ENCODE measurements at regions not wholly inside any gene's neighbourhood (a gene's known extent, or its start where the extent isn't known, plus 50 kb on each side); places are given as distances from the start of the nearest gene placed in this dataset.
"Not testable (repeated sequence)": the region's sequence is repeated elsewhere in the genome, so short reads cannot be mapped to it uniquely, and the experiment has no call there.

GRCh38 chr4:77434299-77435092 lies 171.1 kb upstream of the CXCL13 start:
- Mint-ChIP-seq H3K27me3 (no peaks in the 10 kb centered on the region), H3K36me3 (ENCODE audit: insufficient read depth) (no peaks in the 10 kb centered on the region), H3K4me1 (no peaks in the 10 kb centered on the region), H3K4me3 (no peak overlapping the region), H3K9me3 (no peaks in the 10 kb centered on the region), H3K27ac (ENCODE audit: low read depth) (no peak overlapping the region)
- DNase-seq (ENCODE audit: low spot score in 2 of 2) (no peak), ATAC-seq (replicated peaks; ENCODE audit: extremely low read depth, poor library complexity, severe bottlenecking) (no peak)

- no peak overlapping the region for H3K4me3 Mint-ChIP-seq
- H3K27ac Mint-ChIP-seq (ENCODE audit: low read depth): no peak overlapping the region
- no peaks in the 10 kb centered on the region for H3K4me1 Mint-ChIP-seq
- no peaks in the 10 kb centered on the region for H3K36me3 Mint-ChIP-seq (ENCODE audit: insufficient read depth)
- ATAC-seq (replicated peaks; ENCODE audit: extremely low read depth, poor library complexity, severe bottlenecking) (no peak), DNase-seq (ENCODE audit: low spot score in 2 of 2) (no peak)
- no peaks in the 10 kb centered on the region for H3K27me3 Mint-ChIP-seq
- H3K9me3 Mint-ChIP-seq: no peaks in the 10 kb centered on the region
Observed at GRCh38 chr4:77437079-77437478, 168.5 kb upstream of the CXCL13 start.

- Mint-ChIP-seq H3K36me3 (ENCODE audit: insufficient read depth) (no peaks in the 10 kb centered on the region), H3K4me3 (no peak overlapping the region), H3K9me3 (no peaks in the 10 kb centered on the region), H3K27me3 (no peaks in the 10 kb centered on the region), H3K27ac (ENCODE audit: low read depth) (no peak overlapping the region), H3K4me1 (no peaks in the 10 kb centered on the region)
- ATAC-seq (replicated peaks; ENCODE audit: extremely low read depth, poor library complexity, severe bottlenecking) (no peak), DNase-seq (ENCODE audit: low spot score in 2 of 2) (no peak)
Observed at GRCh38 chr4:77438549-77438948, 167.1 kb upstream of the CXCL13 start.

- H3K27me3 Mint-ChIP-seq: peaks cover 12% of the 10 kb centered on the region
- H3K36me3 Mint-ChIP-seq (ENCODE audit: insufficient read depth): no peaks in the 10 kb centered on the region
- DNase-seq (ENCODE audit: low spot score in 2 of 2) (no peak), ATAC-seq (replicated peaks; ENCODE audit: extremely low read depth, poor library complexity, severe bottlenecking) (no peak)
- no peak overlapping the region for H3K27ac Mint-ChIP-seq (ENCODE audit: low read depth)
- H3K4me1 Mint-ChIP-seq: no peaks in the 10 kb centered on the region
- no peak overlapping the region for H3K4me3 Mint-ChIP-seq
- H3K9me3 Mint-ChIP-seq: no peaks in the 10 kb centered on the region
Observed at GRCh38 chr4:77443941-77444340, 161.7 kb upstream of the CXCL13 start.

- DNase-seq (ENCODE audit: low spot score in 2 of 2): no peak
- Mint-ChIP-seq H3K27ac (ENCODE audit: low read depth) (no peak overlapping the region), H3K4me3 (no peak overlapping the region), H3K4me1 (no peaks in the 10 kb centered on the region), H3K9me3 (no peaks in the 10 kb centered on the region), H3K27me3 (peaks cover 12% of the 10 kb centered on the region), H3K36me3 (ENCODE audit: insufficient read depth) (no peaks in the 10 kb centered on the region)
- no peak for ATAC-seq (replicated peaks; ENCODE audit: extremely low read depth, poor library complexity, severe bottlenecking)
Observed at GRCh38 chr4:77445823-77446222, 159.8 kb upstream of the CXCL13 start.

GRCh38 chr4:77446601-77447000 lies 159.0 kb upstream of the CXCL13 start:
- no peak overlapping the region for H3K27ac Mint-ChIP-seq (ENCODE audit: low read depth)
- H3K4me1 Mint-ChIP-seq: no peaks in the 10 kb centered on the region
- H3K27me3 Mint-ChIP-seq: peaks cover 12% of the 10 kb centered on the region
- no peaks in the 10 kb centered on the region for H3K36me3 Mint-ChIP-seq (ENCODE audit: insufficient read depth)
- no peak overlapping the region for H3K4me3 Mint-ChIP-seq
- ATAC-seq (replicated peaks; ENCODE audit: extremely low read depth, poor library complexity, severe bottlenecking): no peak
- no peak for DNase-seq (ENCODE audit: low spot score in 2 of 2)
- H3K9me3 Mint-ChIP-seq: no peaks in the 10 kb centered on the region

GRCh38 chr4:77449171-77449570 lies 156.4 kb upstream of the CXCL13 start:
- no peak for ATAC-seq (replicated peaks; ENCODE audit: extremely low read depth, poor library complexity, severe bottlenecking)
- H3K36me3 Mint-ChIP-seq (ENCODE audit: insufficient read depth): no peaks in the 10 kb centered on the region

GRCh38 chr4:77450006-77450405 lies 155.6 kb upstream of the CXCL13 start:
- H3K4me1 Mint-ChIP-seq: no peaks in the 10 kb centered on the region
- DNase-seq (ENCODE audit: low spot score in 2 of 2) (no peak), ATAC-seq (replicated peaks; ENCODE audit: extremely low read depth, poor library complexity, severe bottlenecking) (no peak)
- no peaks in the 10 kb centered on the region for H3K36me3 Mint-ChIP-seq (ENCODE audit: insufficient read depth)
- peaks cover 12% of the 10 kb centered on the region for H3K27me3 Mint-ChIP-seq
- no peak overlapping the region for H3K27ac Mint-ChIP-seq (ENCODE audit: low read depth)
- no peaks in the 10 kb centered on the region for H3K9me3 Mint-ChIP-seq
- no peak overlapping the region for H3K4me3 Mint-ChIP-seq

More at GRCh38 chr4:77449171-77449570, 156.4 kb upstream of the CXCL13 start:
- Mint-ChIP-seq H3K27ac (ENCODE audit: low read depth) (no peak overlapping the region), H3K4me3 (no peak overlapping the region), H3K4me1 (no peaks in the 10 kb centered on the region), H3K9me3 (no peaks in the 10 kb centered on the region), H3K27me3 (peaks cover 12% of the 10 kb centered on the region)
- DNase-seq (ENCODE audit: low spot score in 2 of 2): no peak

GRCh38 chr4:77451530-77451929 lies 154.1 kb upstream of the CXCL13 start:
- H3K27me3 Mint-ChIP-seq: peaks cover 3% of the 10 kb centered on the region
- H3K4me1 Mint-ChIP-seq: no peaks in the 10 kb centered on the region
- H3K4me3 Mint-ChIP-seq: no peak overlapping the region
- H3K36me3 Mint-ChIP-seq (ENCODE audit: insufficient read depth): peaks cover 3% of the 10 kb centered on the region
- H3K27ac Mint-ChIP-seq (ENCODE audit: low read depth): no peak overlapping the region
- no peak for DNase-seq (ENCODE audit: low spot score in 2 of 2)
- ATAC-seq (replicated peaks; ENCODE audit: extremely low read depth, poor library complexity, severe bottlenecking): no peak
- H3K9me3 Mint-ChIP-seq: no peaks in the 10 kb centered on the region

GRCh38 chr4:77452117-77452516 lies 153.5 kb upstream of the CXCL13 start:
- not testable (repeated sequence) for H3K36me3 Mint-ChIP-seq (ENCODE audit: insufficient read depth); H3K4me3 Mint-ChIP-seq; H3K9me3 Mint-ChIP-seq; H3K27me3 Mint-ChIP-seq; ATAC-seq (replicated peaks; ENCODE audit: extremely low read depth, poor library complexity, severe bottlenecking); DNase-seq (ENCODE audit: low spot score in 2 of 2); H3K27ac Mint-ChIP-seq (ENCODE audit: low read depth); H3K4me1 Mint-ChIP-seq

- DNase-seq (ENCODE audit: low spot score in 2 of 2) (no peak), ATAC-seq (replicated peaks; ENCODE audit: extremely low read depth, poor library complexity, severe bottlenecking) (no peak)
- H3K36me3 Mint-ChIP-seq (ENCODE audit: insufficient read depth): peaks cover 4% of the 10 kb centered on the region
- no peak overlapping the region for H3K4me3 Mint-ChIP-seq
- no peaks in the 10 kb centered on the region for H3K27me3 Mint-ChIP-seq
- H3K27ac Mint-ChIP-seq (ENCODE audit: low read depth): no peak overlapping the region
- H3K4me1 Mint-ChIP-seq: no peaks in the 10 kb centered on the region
- no peaks in the 10 kb centered on the region for H3K9me3 Mint-ChIP-seq
Observed at GRCh38 chr4:77453911-77454310, 151.7 kb upstream of the CXCL13 start.

GRCh38 chr4:77454858-77455257 lies 150.8 kb upstream of the CXCL13 start:
- Mint-ChIP-seq H3K4me3 (no peak overlapping the region), H3K27me3 (no peaks in the 10 kb centered on the region), H3K27ac (ENCODE audit: low read depth) (no peak overlapping the region), H3K36me3 (ENCODE audit: insufficient read depth) (peaks cover 4% of the 10 kb centered on the region), H3K4me1 (no peaks in the 10 kb centered on the region), H3K9me3 (no peaks in the 10 kb centered on the region)
- no peak for ATAC-seq (replicated peaks; ENCODE audit: extremely low read depth, poor library complexity, severe bottlenecking)
- no peak for DNase-seq (ENCODE audit: low spot score in 2 of 2)

GRCh38 chr4:77464100-77464499 lies 141.5 kb upstream of the CXCL13 start:
- not testable (repeated sequence) for H3K9me3 Mint-ChIP-seq; DNase-seq (ENCODE audit: low spot score in 2 of 2); H3K36me3 Mint-ChIP-seq (ENCODE audit: insufficient read depth); ATAC-seq (replicated peaks; ENCODE audit: extremely low read depth, poor library complexity, severe bottlenecking); H3K27me3 Mint-ChIP-seq; H3K4me3 Mint-ChIP-seq; H3K27ac Mint-ChIP-seq (ENCODE audit: low read depth); H3K4me1 Mint-ChIP-seq
